ENCODE measurements at regions not wholly inside any gene's neighbourhood (a gene's known extent, or its start where the extent isn't known, plus 50 kb on each side); places are given as distances from the start of the nearest gene placed in this dataset.

GRCh38 chr7:18081617-18082016 lies 54.0 kb upstream of the PRPS1L1 start:
- Mint-ChIP-seq H3K4me1 (no peaks in the 10 kb centered on the region), H3K9me3 (peaks cover 12% of the 10 kb centered on the region), H3K4me3 (no peak overlapping the region), H3K27ac (no peak overlapping the region), H3K36me3 (ENCODE audit: low read depth) (no peaks in the 10 kb centered on the region), H3K27me3 (peaks cover 22% of the 10 kb centered on the region)
- ATAC-seq (replicated peaks), result no peak

DNA sequence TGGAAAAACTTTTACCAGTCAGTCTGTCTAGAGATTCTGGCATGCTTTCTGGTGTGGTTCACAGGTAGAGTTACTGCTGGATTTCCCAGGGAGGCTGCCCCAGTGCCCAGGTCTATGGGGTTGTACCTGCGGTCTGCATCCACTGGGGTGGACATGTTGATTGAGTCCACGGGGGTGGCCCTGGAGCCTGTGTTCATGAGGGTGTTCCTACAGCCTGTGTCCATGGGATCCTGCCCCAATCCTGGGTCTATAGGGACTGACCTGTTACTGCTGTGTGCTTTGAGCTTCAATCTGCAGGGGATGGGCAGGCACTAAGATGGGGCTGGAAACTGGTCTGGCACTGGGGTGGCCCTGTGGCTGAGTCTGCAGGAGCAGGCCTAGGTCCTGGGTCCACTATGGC lies 54.5 kb upstream of the PRPS1L1 start:
- peaks cover 12% of the 10 kb centered on the region for H3K9me3 Mint-ChIP-seq
- H3K27ac Mint-ChIP-seq, result no peak overlapping the region
- ATAC-seq (replicated peaks), result no peak
- no peaks in the 10 kb centered on the region for H3K4me1 Mint-ChIP-seq
- H3K4me3 Mint-ChIP-seq, result no peak overlapping the region
- H3K27me3 Mint-ChIP-seq, result peaks cover 26% of the 10 kb centered on the region
- H3K36me3 Mint-ChIP-seq (ENCODE audit: low read depth), result no peaks in the 10 kb centered on the region

- Mint-ChIP-seq H3K4me1 (no peaks in the 10 kb centered on the region), H3K9me3 (peaks cover 7% of the 10 kb centered on the region), H3K36me3 (ENCODE audit: low read depth) (no peaks in the 10 kb centered on the region), H3K27me3 (peaks cover 40% of the 10 kb centered on the region), H3K27ac (no peak overlapping the region), H3K4me3 (peak overlapping the region; percentile 61)
- no peak for ATAC-seq (replicated peaks)
These were observed 58.7 kb upstream of the PRPS1L1 start for GRCh38 chr7:18086165-18087025.

DNA sequence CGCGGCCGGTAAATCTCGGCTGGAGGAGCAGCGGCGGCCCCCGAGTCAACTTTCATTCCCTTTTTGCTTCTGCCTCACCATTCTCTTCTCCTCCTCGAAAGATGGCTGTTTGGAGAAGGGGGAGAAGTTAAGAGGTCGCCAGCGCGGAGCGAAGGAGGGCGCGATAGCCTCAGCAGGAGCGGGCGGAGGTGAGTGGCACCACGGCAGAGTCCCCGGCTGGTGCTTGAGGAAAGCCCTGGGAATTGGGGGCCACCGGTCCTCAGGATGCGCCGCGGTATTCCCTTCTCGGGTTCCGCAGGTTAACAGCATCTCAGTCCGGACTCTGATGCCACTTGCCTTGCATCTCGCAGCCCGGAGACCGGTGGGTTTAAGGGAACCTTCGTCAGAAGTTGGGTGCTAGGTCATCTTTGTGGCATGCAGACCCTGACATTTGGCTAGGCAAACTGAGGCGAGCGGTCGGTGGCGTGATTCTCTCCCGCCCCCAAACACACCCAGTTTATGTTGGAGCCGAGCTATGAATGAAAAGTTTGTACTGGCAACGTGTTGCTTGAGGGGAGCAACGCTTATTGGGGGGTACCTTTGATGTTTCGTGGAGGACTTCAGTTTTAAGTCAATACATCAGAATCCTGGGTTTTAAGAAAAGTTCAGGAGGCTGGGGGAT lies 59.5 kb upstream of the PRPS1L1 start:
- Mint-ChIP-seq H3K36me3 (ENCODE audit: low read depth) (no peaks in the 10 kb centered on the region), H3K4me3 (peak overlapping the region; percentile 48), H3K27me3 (peaks cover 40% of the 10 kb centered on the region), H3K4me1 (no peaks in the 10 kb centered on the region), H3K27ac (no peak overlapping the region), H3K9me3 (no peaks in the 10 kb centered on the region)
- no peak for ATAC-seq (replicated peaks)

DNA sequence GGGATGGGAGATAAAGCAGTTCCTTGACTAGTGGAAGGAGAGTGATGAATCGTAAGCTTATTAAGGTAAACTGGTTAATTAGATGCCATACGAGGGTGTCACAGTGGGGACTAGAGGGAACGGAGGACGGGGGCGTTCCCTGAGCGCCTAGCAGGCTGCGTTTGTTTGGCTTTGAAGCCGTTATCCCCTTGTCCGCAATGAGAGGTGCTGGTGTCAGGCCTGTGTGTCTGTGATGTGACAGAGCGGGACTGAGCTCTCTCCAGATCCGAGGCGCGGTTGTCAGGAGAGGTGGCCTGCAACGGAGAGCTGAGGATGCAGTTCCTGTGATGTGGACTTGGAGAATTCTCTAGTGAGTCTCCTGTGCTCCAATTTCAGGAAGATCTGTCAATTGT lies 60.0 kb upstream of the PRPS1L1 start:
- no peaks in the 10 kb centered on the region for H3K4me1 Mint-ChIP-seq
- H3K27ac Mint-ChIP-seq, result no peak overlapping the region
- H3K36me3 Mint-ChIP-seq (ENCODE audit: low read depth), result no peaks in the 10 kb centered on the region
- peaks cover 40% of the 10 kb centered on the region for H3K27me3 Mint-ChIP-seq
- H3K4me3 Mint-ChIP-seq, result peak overlapping the region; percentile 48
- no peaks in the 10 kb centered on the region for H3K9me3 Mint-ChIP-seq
- no peak for ATAC-seq (replicated peaks)

- H3K27ac Mint-ChIP-seq, result no peak overlapping the region
These were observed 68.4 kb upstream of the PRPS1L1 start for GRCh38 chr7:18096087-18096486.

DNA sequence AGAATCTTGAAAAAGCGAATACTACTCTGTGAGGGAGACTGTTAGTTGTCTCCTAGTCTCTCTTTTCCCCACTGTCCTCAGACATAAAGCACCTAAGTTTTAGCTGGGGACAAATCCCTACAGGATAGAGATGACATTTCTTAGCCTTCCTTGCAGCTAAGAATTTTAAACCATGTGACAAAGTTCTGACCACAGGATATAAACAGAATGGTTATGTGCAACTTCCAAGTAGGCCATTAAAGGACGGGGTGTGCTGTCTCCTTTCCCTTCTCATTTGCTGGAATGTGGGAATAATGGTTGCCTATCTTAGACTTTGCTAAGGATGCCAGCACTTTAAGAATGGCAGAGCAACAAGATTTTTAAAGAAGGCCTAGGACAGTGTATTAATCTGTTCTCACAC lies 74.9 kb upstream of the PRPS1L1 start:
- Mint-ChIP-seq H3K27ac (no peak overlapping the region), H3K4me1 (no peaks in the 10 kb centered on the region), H3K9me3 (no peaks in the 10 kb centered on the region), H3K4me3 (no peak overlapping the region), H3K27me3 (peaks cover 17% of the 10 kb centered on the region), H3K36me3 (ENCODE audit: low read depth) (no peaks in the 10 kb centered on the region)
- no peak for ATAC-seq (replicated peaks)

More at GRCh38 chr7:18096087-18096486, 68.4 kb upstream of the PRPS1L1 start:
- Mint-ChIP-seq H3K9me3 (no peaks in the 10 kb centered on the region), H3K4me1 (no peaks in the 10 kb centered on the region), H3K27me3 (no peaks in the 10 kb centered on the region), H3K36me3 (ENCODE audit: low read depth) (no peaks in the 10 kb centered on the region), H3K4me3 (no peak overlapping the region)
- ATAC-seq (replicated peaks), result no peak

DNA sequence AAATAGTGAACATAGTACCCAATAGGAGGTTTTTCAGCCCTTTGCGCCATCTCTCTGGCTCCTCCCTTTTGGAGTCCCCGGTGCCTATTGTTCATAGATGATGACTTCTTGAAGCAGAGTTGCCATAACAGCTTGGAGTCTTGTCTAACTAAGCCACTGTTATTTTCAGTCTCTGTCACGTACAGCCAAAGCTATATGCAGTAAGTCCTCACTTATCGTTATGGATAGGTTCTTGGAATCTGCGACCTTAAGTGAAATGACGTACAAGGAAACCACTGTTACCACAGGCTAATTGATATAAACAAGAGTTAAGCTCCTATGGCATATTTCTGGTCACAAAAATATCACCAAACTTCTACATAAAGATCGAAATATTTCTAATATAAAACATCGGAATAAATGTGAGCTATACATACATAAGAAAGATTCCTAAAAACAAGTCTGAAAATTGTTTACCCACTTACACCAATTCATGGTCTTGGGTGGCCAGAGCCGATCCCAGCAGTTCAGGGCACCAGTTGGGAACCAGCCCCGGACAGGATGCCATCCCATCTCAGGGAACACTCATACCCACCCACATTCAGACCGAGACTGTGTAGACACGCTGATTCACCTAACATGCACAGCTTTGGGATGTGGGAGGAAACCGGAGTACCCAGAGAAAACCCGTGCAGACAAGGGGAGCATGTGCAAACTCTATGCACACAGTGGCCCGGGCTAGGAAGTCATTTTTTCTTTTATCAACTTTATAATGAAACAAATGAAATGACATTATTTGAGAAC lies 76.0 kb upstream of the PRPS1L1 start:
- Mint-ChIP-seq H3K36me3 (ENCODE audit: low read depth) (no peaks in the 10 kb centered on the region), H3K27ac (no peak overlapping the region), H3K4me1 (no peaks in the 10 kb centered on the region), H3K9me3 (no peaks in the 10 kb centered on the region), H3K27me3 (peaks cover 17% of the 10 kb centered on the region), H3K4me3 (no peak overlapping the region)
- no peak for ATAC-seq (replicated peaks)

DNA sequence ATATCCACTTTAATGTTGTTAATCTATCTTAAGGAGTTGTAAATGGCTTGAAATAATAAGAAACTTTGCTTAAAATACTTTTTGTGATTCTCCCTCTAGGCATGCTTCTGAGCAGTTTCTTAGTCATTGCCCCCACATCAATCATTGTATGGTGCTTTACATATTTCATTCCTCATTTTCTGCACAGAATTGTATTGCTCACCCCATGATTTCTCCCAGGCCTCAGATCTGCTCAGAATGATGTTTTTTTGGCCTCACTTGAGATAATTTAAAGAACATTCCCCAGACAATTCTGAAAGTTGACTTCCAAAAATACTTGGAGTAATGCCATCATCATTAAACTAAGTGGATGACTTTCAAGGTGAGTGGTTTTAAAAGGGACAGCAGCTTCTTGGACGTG lies 82.1 kb upstream of the PRPS1L1 start:
- Mint-ChIP-seq H3K4me1 (no peaks in the 10 kb centered on the region), H3K27ac (no peak overlapping the region), H3K9me3 (no peaks in the 10 kb centered on the region), H3K4me3 (no peak overlapping the region), H3K36me3 (ENCODE audit: low read depth) (no peaks in the 10 kb centered on the region), H3K27me3 (peaks cover 28% of the 10 kb centered on the region)
- ATAC-seq (replicated peaks), result no peak

GRCh38 chr7:18116661-18117060 lies 89.0 kb upstream of the PRPS1L1 start:
- Mint-ChIP-seq H3K4me1 (no peaks in the 10 kb centered on the region), H3K9me3 (no peaks in the 10 kb centered on the region), H3K36me3 (ENCODE audit: low read depth) (no peaks in the 10 kb centered on the region)

GRCh38 chr7:18117482-18117881 lies 89.8 kb upstream of the PRPS1L1 start:
- Mint-ChIP-seq H3K27me3 (peaks cover 12% of the 10 kb centered on the region), H3K9me3 (no peaks in the 10 kb centered on the region)

More at GRCh38 chr7:18116661-18117060, 89.0 kb upstream of the PRPS1L1 start:
- no peak for ATAC-seq (replicated peaks)
- Mint-ChIP-seq H3K27ac (no peak overlapping the region), H3K27me3 (peaks cover 12% of the 10 kb centered on the region), H3K4me3 (no peak overlapping the region)

GRCh38 chr7:18119985-18120384 lies 92.3 kb upstream of the PRPS1L1 start:
- no peak overlapping the region for H3K4me3 Mint-ChIP-seq
- H3K4me1 Mint-ChIP-seq, result no peaks in the 10 kb centered on the region
- no peaks in the 10 kb centered on the region for H3K36me3 Mint-ChIP-seq (ENCODE audit: low read depth)
- H3K27ac Mint-ChIP-seq, result no peak overlapping the region
- ATAC-seq (replicated peaks), result no peak
- H3K9me3 Mint-ChIP-seq, result no peaks in the 10 kb centered on the region
- H3K27me3 Mint-ChIP-seq, result peaks cover 9% of the 10 kb centered on the region

More at GRCh38 chr7:18117482-18117881, 89.8 kb upstream of the PRPS1L1 start:
- Mint-ChIP-seq H3K4me3 (no peak overlapping the region), H3K36me3 (ENCODE audit: low read depth) (no peaks in the 10 kb centered on the region), H3K4me1 (no peaks in the 10 kb centered on the region), H3K27ac (no peak overlapping the region)
- no peak for ATAC-seq (replicated peaks)

- H3K4me3 Mint-ChIP-seq, result no peak overlapping the region
- no peak for ATAC-seq (replicated peaks)
- H3K9me3 Mint-ChIP-seq, result no peaks in the 10 kb centered on the region
- H3K36me3 Mint-ChIP-seq (ENCODE audit: low read depth), result no peaks in the 10 kb centered on the region
- H3K27me3 Mint-ChIP-seq, result peaks cover 8% of the 10 kb centered on the region
- no peaks in the 10 kb centered on the region for H3K4me1 Mint-ChIP-seq
- H3K27ac Mint-ChIP-seq, result no peak overlapping the region
These were observed 96.0 kb upstream of the PRPS1L1 start for GRCh38 chr7:18123508-18124239.

DNA sequence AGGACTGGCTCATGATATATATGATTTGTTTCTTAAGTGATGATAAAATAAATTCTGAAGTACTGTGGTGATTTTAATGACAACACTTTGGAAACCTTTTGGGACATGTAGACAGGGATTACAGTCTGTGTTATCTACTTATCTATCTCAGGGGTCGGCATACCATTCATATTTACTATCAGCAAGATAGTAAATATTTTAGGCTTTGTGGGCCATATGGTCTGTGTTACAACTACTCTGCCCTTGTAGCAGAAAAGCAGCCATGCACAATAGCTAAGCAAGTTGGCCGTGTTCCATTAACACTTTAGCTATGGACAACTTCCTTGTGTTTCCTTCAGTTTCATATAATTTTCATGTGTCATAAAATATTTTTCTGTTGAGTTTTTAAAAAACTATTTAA lies 97.8 kb upstream of the PRPS1L1 start:
- H3K4me1 Mint-ChIP-seq, result no peaks in the 10 kb centered on the region
- ATAC-seq (replicated peaks), result no peak
- H3K4me3 Mint-ChIP-seq, result no peak overlapping the region
- H3K27ac Mint-ChIP-seq, result no peak overlapping the region
- no peaks in the 10 kb centered on the region for H3K9me3 Mint-ChIP-seq
- peaks cover 14% of the 10 kb centered on the region for H3K27me3 Mint-ChIP-seq
- no peaks in the 10 kb centered on the region for H3K36me3 Mint-ChIP-seq (ENCODE audit: low read depth)

All from activated T-helper 17 cell treated with anti-CD3 and anti-CD28 coated beads, Interleukin-2, amount 50 U/mL, for 72 hours (primary cell).